ENCODE measurements at regions not wholly inside any gene's neighbourhood (a gene's known extent, or its start where the extent isn't known, plus 50 kb on each side); places are given as distances from the start of the nearest gene placed in this dataset.

- TF ChIP-seq GTF2F1 (IDR thresholded peaks at IDR 0.05; ENCODE audit: borderline replicate concordance, low read depth, low read length) (no peak), SRF (IDR thresholded peaks at IDR 0.05; ENCODE audit: low read depth, low read length) (no peak), TAF1 (IDR thresholded peaks at IDR 0.05; ENCODE audit: low read depth, low read length) (no peak), ZNF274 (IDR thresholded peaks at IDR 0.05; ENCODE audit: borderline replicate concordance, extremely low read depth, low read length) (no peak)
Observed at GRCh38 chr3:151567477-151567876, 106.6 kb upstream of the IGSF10 start (continued).
